Left hindlimb (tissue), 1 donor: ENCODE measurements at regions not wholly inside any gene's neighbourhood (a gene's known extent, or its start where the extent isn't known, plus 50 kb on each side); places are given as distances from the start of the nearest gene placed in this dataset.

Experiments
- DNase-seq: peaks from one replicate; pipeline ENCODE4 v3.0.0-alpha.2; 2018

DNA sequence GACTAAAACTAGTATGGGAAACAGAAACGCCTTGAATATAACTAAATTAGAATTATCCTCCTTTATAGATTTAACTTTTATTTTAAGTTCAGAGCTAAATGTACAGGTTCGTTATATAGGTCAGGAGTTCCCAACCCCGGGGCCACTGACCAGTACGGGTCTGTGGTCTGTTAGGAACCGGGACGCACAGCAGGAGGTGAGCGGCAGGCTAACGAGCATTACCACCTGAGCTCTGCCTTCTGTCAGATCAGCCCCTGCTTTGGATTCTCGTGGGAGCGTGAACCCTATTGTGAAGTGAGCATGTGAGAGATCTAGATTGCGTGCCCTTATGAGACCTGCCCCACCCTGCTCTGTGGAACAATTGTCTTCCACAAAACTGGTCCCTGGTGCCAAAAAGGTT, 51.0 kb downstream of the FAT4 start:
- no peak for DNase-seq

DNA sequence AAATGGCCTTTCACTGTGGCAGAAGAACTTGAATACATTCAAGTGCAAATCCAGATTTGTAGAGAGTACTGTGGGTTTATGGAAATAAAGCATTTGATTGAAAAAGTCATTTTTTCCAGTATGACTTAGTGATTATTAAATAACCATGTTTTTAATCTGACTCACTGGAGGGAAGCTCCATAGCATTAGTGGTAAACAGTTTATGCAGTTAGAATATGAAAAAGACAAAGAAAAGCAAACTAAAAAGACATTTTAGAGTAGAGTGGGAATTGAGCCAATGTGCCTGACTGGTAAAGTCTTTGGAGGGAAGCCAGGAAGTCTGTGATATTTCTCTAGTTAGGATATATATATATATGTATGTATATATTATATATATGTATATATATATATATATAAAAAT, 53.4 kb downstream of the FAT4 start:
- no peak for DNase-seq

- no peak for DNase-seq
Observed at GRCh38 chr4:125368671-125369081, 53.9 kb downstream of the FAT4 start.

- no peak for DNase-seq
Observed at GRCh38 chr4:125369098-125369497, 54.3 kb downstream of the FAT4 start.

DNA sequence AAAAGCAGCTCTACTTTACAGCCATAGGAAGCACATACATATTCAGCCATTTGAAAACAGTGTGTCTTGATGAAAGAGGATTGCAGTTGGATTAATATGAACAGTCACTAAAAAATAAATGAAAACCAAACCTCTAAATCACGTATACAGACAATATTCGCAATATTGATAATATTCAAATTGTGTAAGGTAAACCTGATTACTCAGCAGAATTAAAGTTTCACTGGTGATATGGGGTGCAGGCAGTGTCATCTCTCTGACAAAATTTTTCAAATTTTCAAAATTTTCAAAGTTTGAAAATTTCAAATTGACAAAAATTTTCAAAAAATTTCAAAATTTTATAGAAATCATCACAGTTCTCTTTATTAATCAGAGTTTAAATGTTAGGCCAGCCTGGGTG, 55.7 kb downstream of the FAT4 start:
- no peak for DNase-seq

- DNase-seq, result no peak
Observed at GRCh38 chr4:125382995-125383394, 68.2 kb downstream of the FAT4 start.

- no peak for DNase-seq
Observed at GRCh38 chr4:125387770-125388169, 73.0 kb downstream of the FAT4 start.

DNA sequence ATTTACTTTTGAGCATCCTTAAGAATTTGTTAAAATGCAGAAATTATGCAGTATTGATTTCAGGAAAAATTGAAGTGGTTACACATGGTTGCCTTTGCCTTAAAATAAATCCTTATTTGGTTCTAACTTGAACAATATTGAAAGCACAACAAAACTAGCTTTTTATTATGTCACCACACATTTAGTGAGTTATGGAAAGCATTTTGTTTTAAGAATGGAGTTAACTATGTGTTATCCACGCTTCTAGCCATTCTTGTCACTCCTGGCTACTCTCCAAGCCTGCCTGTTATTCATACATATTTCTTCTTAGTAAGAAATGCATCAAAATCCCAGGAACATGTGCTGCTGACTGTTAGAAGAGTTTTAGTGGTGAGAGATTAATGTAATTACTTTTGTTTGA, 73.9 kb downstream of the FAT4 start:
- DNase-seq, result no peak

DNA sequence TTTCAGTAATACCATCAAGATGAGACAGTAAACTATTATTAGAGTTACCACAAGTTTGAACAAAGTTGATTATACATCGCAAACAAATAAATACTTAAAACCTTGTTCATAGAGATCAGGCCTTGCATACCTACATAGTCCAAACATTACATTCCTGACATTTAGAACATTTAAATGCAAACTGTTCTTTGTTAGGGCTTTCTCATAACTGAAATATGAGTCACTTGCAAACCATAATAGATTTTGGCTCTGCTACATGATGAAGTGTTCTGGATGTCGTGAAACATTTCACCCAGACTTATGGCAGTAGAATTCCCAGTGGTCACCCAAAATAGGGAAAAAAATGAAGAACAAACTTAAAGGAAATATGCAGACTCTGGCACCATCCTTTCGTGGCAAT, 75.0 kb downstream of the FAT4 start:
- DNase-seq, result no peak

DNA sequence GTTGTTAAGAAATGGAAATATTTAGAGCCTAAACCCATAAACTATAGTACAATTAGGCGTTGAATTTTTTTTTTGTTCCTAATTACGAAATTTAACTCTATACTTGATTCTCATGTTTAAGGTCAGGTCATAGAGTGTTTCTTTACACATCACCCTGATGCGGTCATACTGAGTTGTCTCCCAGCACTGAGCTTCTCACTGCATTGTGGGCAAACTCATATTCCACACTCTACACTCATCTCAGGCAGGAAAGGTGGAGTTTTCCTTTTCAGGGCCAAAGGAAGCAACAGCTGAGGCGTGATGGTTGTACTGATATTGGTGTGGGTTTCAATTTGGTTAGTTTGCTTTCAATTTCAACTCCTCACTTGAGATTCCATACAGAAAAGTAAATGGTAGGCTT, 75.4 kb downstream of the FAT4 start:
- peak; percentile 23 for DNase-seq

- no peak for DNase-seq
Observed at GRCh38 chr4:125390727-125391126, 76.0 kb downstream of the FAT4 start.

GRCh38 chr4:125392694-125393093, 77.9 kb downstream of the FAT4 start:
- DNase-seq, result no peak

- no peak for DNase-seq
Observed at GRCh38 chr4:125393825-125394224, 79.1 kb downstream of the FAT4 start.

- DNase-seq, result no peak
Observed at GRCh38 chr4:125397226-125397625, 82.5 kb downstream of the FAT4 start.

- no peak for DNase-seq
Observed at GRCh38 chr4:125398263-125399002, 83.7 kb downstream of the FAT4 start.

DNA sequence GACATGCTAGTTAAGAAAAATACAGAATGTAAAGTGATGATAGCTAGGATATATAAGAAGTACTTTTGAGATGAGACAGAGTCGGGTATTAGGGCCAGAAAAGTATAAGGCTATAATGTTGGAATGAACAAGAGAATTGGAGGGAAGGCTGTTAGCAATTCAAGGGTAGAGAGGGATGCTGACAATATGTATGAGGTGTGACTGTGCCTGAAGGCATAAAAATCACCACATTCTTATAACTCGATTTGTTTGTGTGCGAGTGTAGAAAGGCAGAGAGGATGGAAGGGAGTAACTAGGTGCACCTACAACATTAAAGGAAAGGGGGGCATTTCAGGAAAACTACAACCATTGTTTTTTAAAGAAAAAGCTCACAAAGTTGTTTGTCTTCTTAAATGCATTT, 86.0 kb downstream of the FAT4 start:
- no peak for DNase-seq

DNA sequence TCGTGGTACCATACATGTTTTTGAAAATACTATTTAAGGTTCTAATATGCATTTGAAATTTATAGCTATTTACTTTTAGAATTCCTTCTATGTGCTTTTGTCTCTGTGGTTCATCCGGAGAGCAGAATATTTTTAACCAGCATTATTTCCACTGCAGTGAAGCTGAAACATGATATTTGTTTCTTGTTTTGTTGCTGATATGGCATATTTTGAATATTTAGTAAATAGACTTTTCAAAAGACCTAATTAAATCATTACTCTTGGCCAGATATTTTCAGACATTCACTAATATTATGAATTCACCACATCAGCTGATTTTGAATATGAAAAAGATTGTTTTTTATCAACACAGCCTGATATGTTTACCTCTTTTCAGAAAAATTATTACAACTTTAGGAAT, 87.0 kb downstream of the FAT4 start:
- no peak for DNase-seq

DNA sequence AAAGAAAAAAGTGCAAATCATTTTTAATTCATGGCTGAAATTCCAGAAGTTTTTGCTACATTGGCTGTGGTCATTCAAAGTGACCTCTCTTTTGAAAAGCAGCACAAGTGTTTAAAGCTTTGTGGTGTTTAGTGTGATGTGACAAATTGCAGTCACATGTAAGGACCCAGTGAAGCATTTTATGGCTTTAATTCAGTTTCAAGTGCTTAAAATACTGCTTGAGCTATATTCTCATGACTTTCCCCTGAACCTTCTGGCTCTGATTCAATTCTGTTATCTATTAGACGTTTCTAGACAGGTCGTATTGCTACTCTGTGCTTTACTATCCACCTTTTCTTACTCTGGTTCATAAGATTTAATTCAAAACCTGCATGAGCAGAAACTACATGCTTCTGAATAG, 105.8 kb downstream of the FAT4 start:
- DNase-seq, result no peak

DNA sequence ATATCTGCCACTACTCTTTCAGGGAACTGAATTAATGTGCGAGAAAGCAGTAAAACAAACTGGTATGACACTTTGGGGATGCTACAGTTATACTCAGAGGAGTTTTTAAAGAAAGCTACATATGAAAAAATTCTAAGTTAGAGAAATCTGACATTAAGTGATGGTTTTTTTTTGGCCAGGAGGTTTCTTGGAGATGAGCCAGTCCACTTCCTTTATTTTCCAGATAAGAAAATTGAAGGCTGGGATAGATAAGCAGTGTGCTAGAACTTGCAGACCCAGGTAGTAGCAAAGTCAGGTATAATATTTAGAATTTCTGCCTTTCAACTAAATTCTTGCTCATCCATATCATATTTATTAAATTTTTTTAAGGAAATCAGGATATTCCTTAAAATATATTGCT, 106.8 kb downstream of the FAT4 start:
- DNase-seq, result no peak

- DNase-seq, result no peak
Observed at GRCh38 chr4:125423124-125423523, 108.4 kb downstream of the FAT4 start.

- DNase-seq, result no peak
Observed at GRCh38 chr4:125428832-125429231, 114.1 kb downstream of the FAT4 start.

GRCh38 chr4:125430086-125430485, 115.3 kb downstream of the FAT4 start:
- no peak for DNase-seq

GRCh38 chr4:125432078-125432477, 117.3 kb downstream of the FAT4 start:
- DNase-seq, result no peak

GRCh38 chr4:125433453-125433852, 118.7 kb downstream of the FAT4 start:
- no peak for DNase-seq

GRCh38 chr4:125434136-125434535, 119.4 kb downstream of the FAT4 start:
- DNase-seq, result no peak
